ENCODE measurements at regions not wholly inside any gene's neighbourhood (a gene's known extent, or its start where the extent isn't known, plus 50 kb on each side); places are given as distances from the start of the nearest gene placed in this dataset.

GRCh38 chr9:78123808-78124207 lies 92.2 kb upstream of the GNAQ start:
- TF ChIP-seq CTCF (IDR thresholded peaks at IDR 0.05; ENCODE audit: low read depth, low read length, poor library complexity, severe bottlenecking) (no peak), EZH2phosphoT487 (IDR thresholded peaks at IDR 0.05; ENCODE audit: borderline replicate concordance, low read length) (no peak)

Measured in DOHH2 (cell line).